Heart left ventricle (tissue), 16 donors: ENCODE measurements at regions not wholly inside any gene's neighbourhood (a gene's known extent, or its start where the extent isn't known, plus 50 kb on each side); places are given as distances from the start of the nearest gene placed in this dataset.

Experiments used
- ATAC-seq, 4 donors: fragments of 200-7000 bp; cut with Tn5 transposase; one replicate each; pipeline ENCODE4 v1.9.1; 2020 to 2022; ENCODE audit warnings: moderate library complexity in 4 of 4, mild to moderate bottlenecking in 3 of 4, moderate number of reproducible peaks in 1 of 4
- DNase-seq, 5 donors: peaks; one replicate each; pipeline ENCODE4 v3.0.0-alpha.2; 2020
- H3K27ac ChIP-seq, 12 donors: fragments of 200-600 bp; sonication (generic) in 4 of 12; one replicate each; pipeline versions ENCODE4 v1.5.0 to v1.8.0; 2016 to 2022; ENCODE audit warnings: mild to moderate bottlenecking in 2 of 12
- H3K27me3 ChIP-seq, 9 donors: fragments of 200-600 bp; sonication (generic) in 2 of 9; one replicate each; pipeline versions ENCODE4 v1.5.1 to v1.8.0; 2016 to 2022; ENCODE audit warnings: mild to moderate bottlenecking in 3 of 9
- H3K36me3 ChIP-seq, 9 donors: fragments of 200-600 bp; sonication (generic) in 2 of 9; one replicate each; pipeline versions ENCODE4 v1.5.0 to v1.8.0; 2018 to 2022; ENCODE audit warnings: mild to moderate bottlenecking in 2 of 9
- H3K4me1 ChIP-seq, 12 donors: fragments of 200-600 bp; sonication (generic) in 4 of 12; one replicate each; pipeline versions ENCODE4 v1.5.0 to v1.8.0; 2016 to 2022; ENCODE audit warnings: mild to moderate bottlenecking in 3 of 12
- H3K4me3 ChIP-seq, 12 donors: fragments of 200-600 bp; sonication (generic) in 4 of 12; one replicate each; pipeline versions ENCODE4 v1.5.0 to v1.8.0; 2017 to 2022; ENCODE audit warnings: mild to moderate bottlenecking in 9 of 12, moderate library complexity in 4 of 12
- H3K9me3 ChIP-seq, 12 donors: fragments of 200-600 bp; sonication (generic) in 4 of 12; one replicate each; pipeline versions ENCODE4 v1.5.0 to v1.8.0; 2016 to 2022; ENCODE audit warnings: mild to moderate bottlenecking in 1 of 12
- POLR2A ChIP-seq, 2 donors: fragments of 450-650 bp; IDR thresholded peaks; one replicate each; pipeline ENCODE4 v1.6.1; 2017; ENCODE audit warnings: antibody characterized with exemption in 2 of 2, mild to moderate bottlenecking in 2 of 2, moderate library complexity in 2 of 2
- WGBS, 4 donors: extraction: QIAGEN DNeasy Blood & Tissue Kit in 2 of 4; methylation state at CpG; one replicate each; pipeline versions ENCODE4 v1.1.5 to v1.1.7; 2013 to 2018; 5-methylcytosine and 5-hydroxymethylcytosine counted together
- intact Hi-C, 10 donors: fragments of 100-400 bp; cut with DNase I; formaldehyde crosslinking; loops; one replicate each; pipeline versions ENCODE4 v1.11.1 to v1.14.2; 2022
- TF ChIP-seq, protein P1 (sequence below), 12 donors: fragments of 200-600 bp; sonication (generic) in 4 of 12; IDR thresholded peaks; one replicate each; pipeline versions ENCODE4 v1.5.0 to v1.8.0; 2018 to 2022; ENCODE audit warnings: antibody characterized with exemption in 12 of 12, mild to moderate bottlenecking in 5 of 12
- donor health status: ischemic (EF 13 %, LVEDD 7.1; RV severe dilation, severe dysfunction).
- donor health status: healthy with polysubstance abuse.
- donor health status: DM: no; HTN: yes; CAD: no.
- donor health status: DM: no; HTN: no; CAD: no.
- donor health status: ischemic (EF 25% LVEDD 6.9; RV normal size, moderate dysfunction).
- donor health status: ischemic (EF 25% LVEDD 5.7; RV mildly dilated, moderate dysfunction).
- donor health status: healthy.
- donor health status: DM: yes; HTN: yes; CAD: no.
- donor health status: ischemic (EF 35%, LVEDD 5.7; RV mildly dilated, moderate dysfunction).
- donor health status: nonischemic (EF 11% LVEDD 7.7; RV severe dilation, severe dysfunction).
- donor health status: DM: yes; HTN: yes; CAD: no.
- donor health status: PGD.
- donor health status: ischemic (EF 29% LVEDD 5.4; RV normal size, mild dysfunction).
- donor health status: nonischemic (EF 23%, LVEDD 6.1; RV moderate dilation, normal function).

- no peak for ATAC-seq
- Histone ChIP-seq H3K27ac (no peak overlapping the region), H3K36me3 (no peaks in the 10 kb centered on the region), H3K4me1 (no peaks in the 10 kb centered on the region), H3K9me3 (no peaks in the 10 kb centered on the region), H3K4me3 (no peak overlapping the region), H3K27me3 (no peaks in the 10 kb centered on the region)
- TF ChIP-seq POLR2A (IDR thresholded peaks at IDR 0.05), result no peak
- TF ChIP-seq, protein P1, sequence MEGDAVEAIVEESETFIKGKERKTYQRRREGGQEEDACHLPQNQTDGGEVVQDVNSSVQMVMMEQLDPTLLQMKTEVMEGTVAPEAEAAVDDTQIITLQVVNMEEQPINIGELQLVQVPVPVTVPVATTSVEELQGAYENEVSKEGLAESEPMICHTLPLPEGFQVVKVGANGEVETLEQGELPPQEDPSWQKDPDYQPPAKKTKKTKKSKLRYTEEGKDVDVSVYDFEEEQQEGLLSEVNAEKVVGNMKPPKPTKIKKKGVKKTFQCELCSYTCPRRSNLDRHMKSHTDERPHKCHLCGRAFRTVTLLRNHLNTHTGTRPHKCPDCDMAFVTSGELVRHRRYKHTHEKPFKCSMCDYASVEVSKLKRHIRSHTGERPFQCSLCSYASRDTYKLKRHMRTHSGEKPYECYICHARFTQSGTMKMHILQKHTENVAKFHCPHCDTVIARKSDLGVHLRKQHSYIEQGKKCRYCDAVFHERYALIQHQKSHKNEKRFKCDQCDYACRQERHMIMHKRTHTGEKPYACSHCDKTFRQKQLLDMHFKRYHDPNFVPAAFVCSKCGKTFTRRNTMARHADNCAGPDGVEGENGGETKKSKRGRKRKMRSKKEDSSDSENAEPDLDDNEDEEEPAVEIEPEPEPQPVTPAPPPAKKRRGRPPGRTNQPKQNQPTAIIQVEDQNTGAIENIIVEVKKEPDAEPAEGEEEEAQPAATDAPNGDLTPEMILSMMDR (IDR thresholded peaks at IDR 0.05), result no peak
- no peak for DNase-seq
- intact Hi-C loops, result no loop called here
- 62 to 74% (median 69%) methylated on average over 3 of the region's 3 CpGs for WGBS, 4 donors
These were observed 193.9 kb upstream of the DDHD1 start for GRCh38 chr14:53346988-53347387.

GRCh38 chr14:53341324-53341723 lies 188.2 kb upstream of the DDHD1 start:
- intact Hi-C loops, result no loop called here
- DNase-seq (no peak), ATAC-seq (no peak)
- no peak overlapping the region for H3K27ac ChIP-seq
- no peak overlapping the region for H3K4me3 ChIP-seq
- H3K9me3 ChIP-seq, result no peaks in the 10 kb centered on the region
- 75 to 83% (median 80%) methylated on average over 4 of the region's 4 CpGs for WGBS, 4 donors
- no peak for TF ChIP-seq POLR2A (IDR thresholded peaks at IDR 0.05)
- TF ChIP-seq, protein P1 (IDR thresholded peaks at IDR 0.05), result no peak
- no peaks in the 10 kb centered on the region for H3K27me3 ChIP-seq
- no peaks in the 10 kb centered on the region for H3K4me1 ChIP-seq
- H3K36me3 ChIP-seq, result no peaks in the 10 kb centered on the region

- Histone ChIP-seq H3K4me1 (no peaks in the 10 kb centered on the region), H3K27me3 (no peaks in the 10 kb centered on the region), H3K9me3 (no peaks in the 10 kb centered on the region), H3K4me3 (no peak overlapping the region), H3K36me3 (no peaks in the 10 kb centered on the region), H3K27ac (no peak overlapping the region)
- TF ChIP-seq POLR2A (IDR thresholded peaks at IDR 0.05), result no peak
- TF ChIP-seq, protein P1 (IDR thresholded peaks at IDR 0.05), result no peak
- no peak for ATAC-seq
- WGBS, 4 donors, result 74 to 86% (median 82%) methylated on average over 5 of the region's 5 CpGs
- no peak for DNase-seq
- intact Hi-C loops, result no loop called here
These were observed 185.1 kb upstream of the DDHD1 start for GRCh38 chr14:53338192-53338591.

- H3K9me3 ChIP-seq, result no peaks in the 10 kb centered on the region
- intact Hi-C loops, result no loop called here
- no peak overlapping the region for H3K4me3 ChIP-seq
- DNase-seq (no peak), ATAC-seq (no peak)
- no peaks in the 10 kb centered on the region for H3K36me3 ChIP-seq
- no peaks in the 10 kb centered on the region for H3K4me1 ChIP-seq
- H3K27me3 ChIP-seq, result no peaks in the 10 kb centered on the region
- H3K27ac ChIP-seq, result no peak overlapping the region
- TF ChIP-seq POLR2A (IDR thresholded peaks at IDR 0.05), result no peak
- TF ChIP-seq, protein P1 (IDR thresholded peaks at IDR 0.05), result no peak
- WGBS, 4 donors, result 95 to 97% (median 96%) methylated on average over 3 of the region's 3 CpGs
These were observed 183.6 kb upstream of the DDHD1 start for GRCh38 chr14:53336729-53337128.
